NT2/D1 (cell line): ENCODE measurements at regions not wholly inside any gene's neighbourhood (a gene's known extent, or its start where the extent isn't known, plus 50 kb on each side); places are given as distances from the start of the nearest gene placed in this dataset.

Experiments used
- SUZ12 ChIP-seq: IDR thresholded peaks from 2 replicates; pipeline ENCODE4 v1.6.1; 2011; ENCODE audit not compliant: insufficient read length, insufficient read depth; ENCODE audit errors: extremely low read depth
- YY1 ChIP-seq: IDR thresholded peaks from 2 replicates; pipeline ENCODE4 v1.6.1; 2011; ENCODE audit not compliant: insufficient read length, insufficient read depth
- ZNF274 ChIP-seq: IDR thresholded peaks from 2 replicates; pipeline ENCODE4 v1.6.1; 2011; ENCODE audit warnings: mild to moderate bottlenecking, low read depth, low read length

DNA sequence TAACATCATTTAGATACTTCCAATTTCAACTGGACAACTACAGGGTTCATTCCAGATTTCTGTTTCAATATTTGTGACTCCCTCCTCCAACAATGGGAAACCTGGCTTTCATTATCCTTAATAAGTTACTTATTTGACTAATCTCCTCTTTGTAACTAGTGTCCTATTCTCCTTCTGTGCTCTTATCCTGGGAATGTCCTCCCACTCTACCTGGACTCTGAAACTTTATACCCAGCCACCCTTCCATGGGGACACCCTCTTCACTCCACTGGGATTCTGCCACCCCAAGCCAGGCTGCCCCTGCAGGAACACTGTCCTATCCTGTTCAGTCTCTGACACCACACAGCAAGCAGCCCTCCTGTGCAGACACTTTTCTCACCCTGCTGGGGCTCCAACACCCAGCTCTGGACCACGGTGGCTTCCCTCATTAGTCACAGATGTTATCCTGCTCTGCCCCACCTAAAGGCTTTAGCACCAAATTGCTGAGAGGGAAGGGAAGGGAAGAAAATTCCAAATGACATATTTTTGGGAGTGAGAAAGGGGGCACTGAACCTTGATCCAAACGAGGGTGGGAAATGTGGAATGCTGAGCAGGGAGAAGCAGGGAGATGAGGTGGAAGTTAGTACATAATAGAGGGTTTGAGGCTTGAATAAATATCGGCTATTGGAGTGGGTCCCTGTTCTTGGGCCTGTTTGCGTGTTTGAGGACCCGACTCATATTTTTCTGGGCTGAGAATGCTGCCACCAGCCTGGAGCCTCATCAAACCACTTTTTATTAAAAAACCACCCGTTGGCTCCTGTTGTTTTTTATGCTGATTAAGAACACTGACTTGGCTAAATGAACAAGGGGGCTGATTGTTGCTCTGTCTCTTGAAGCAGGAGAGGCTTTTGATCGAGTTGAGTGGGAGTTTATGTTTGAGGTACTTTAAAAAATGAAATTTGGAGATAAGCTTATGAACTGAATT is 54.0 kb upstream of the AKIRIN2 start:
- TF ChIP-seq YY1, result no peak
- TF ChIP-seq ZNF274, result no peak
- TF ChIP-seq SUZ12, result no peak
